ENCODE measurements at regions not wholly inside any gene's neighbourhood (a gene's known extent, or its start where the extent isn't known, plus 50 kb on each side); places are given as distances from the start of the nearest gene placed in this dataset.

- no peak for DNase-seq
Measured at GRCh38 chr1:5456090-5456811, 536.0 kb downstream of the NPHP4 start.

DNA sequence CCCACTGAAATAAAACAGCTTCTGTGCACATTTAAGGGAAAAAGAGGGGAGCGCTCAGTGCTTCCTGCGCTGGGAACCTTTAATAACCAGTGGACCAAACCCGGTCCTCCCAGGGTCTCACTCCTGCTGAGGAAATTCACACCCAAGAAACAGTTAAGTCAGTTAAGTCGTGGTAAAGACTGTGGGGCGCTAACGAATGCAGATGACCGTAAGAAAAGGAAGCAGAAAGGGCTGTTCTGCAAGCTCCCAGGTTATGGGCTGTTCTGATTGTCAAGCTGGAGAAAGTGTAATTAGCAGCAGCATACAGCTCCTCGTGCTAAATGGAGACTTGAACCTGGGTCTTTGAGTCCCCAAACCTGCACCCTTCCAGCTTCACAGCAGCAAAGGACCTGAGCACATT lies 536.6 kb downstream of the NPHP4 start:
- no peak for DNase-seq

- no peak for DNase-seq
Measured at GRCh38 chr1:5455056-5455455, 537.2 kb downstream of the NPHP4 start.

- DNase-seq: no peak
Measured at GRCh38 chr1:5453347-5453746, 538.9 kb downstream of the NPHP4 start.

DNA sequence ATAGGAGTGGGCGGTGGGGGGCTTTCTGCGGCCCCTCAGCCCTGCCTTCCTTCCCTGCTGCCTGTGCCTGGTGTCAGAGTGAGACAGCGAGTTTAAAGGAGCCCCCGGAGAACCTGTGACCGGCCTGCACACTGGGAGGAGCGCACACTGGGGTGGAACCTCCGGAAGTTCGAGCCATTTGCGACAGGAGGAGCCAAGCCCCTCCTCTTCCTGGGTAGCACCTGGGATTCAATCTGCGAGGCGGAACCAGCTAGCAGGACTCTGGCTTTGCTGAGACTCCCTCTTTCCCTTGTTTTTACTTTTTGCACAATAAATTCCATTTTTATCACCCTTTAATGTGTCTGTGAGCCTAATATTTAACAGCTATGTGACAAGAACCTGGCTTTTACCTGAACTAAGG lies 540.6 kb downstream of the NPHP4 start:
- no peak for DNase-seq

GRCh38 chr1:5448486-5448885 lies 543.7 kb downstream of the NPHP4 start:
- no peak for DNase-seq

DNA sequence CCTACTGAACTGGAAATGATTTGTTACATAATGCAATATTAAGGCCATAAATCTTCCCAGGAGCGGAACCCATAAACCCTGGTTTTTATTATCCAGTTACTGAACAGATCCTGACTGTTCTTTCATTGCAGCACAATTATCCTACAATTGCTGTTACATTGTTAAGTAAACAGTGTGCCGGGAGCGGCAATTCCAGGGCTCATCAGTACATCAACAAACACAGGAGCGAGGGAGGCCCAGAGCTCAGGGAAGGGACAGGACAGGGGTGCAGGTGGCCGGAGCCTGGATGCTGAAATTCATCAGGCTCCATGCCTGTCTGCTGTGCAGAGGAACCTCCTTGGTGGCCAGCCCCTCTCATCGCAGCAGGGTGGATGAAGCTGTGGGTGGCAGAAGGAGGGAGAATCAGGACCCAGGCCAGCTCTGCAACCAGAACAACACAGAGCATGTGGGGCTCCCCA lies 544.7 kb downstream of the NPHP4 start:
- no peak for DNase-seq

DNA sequence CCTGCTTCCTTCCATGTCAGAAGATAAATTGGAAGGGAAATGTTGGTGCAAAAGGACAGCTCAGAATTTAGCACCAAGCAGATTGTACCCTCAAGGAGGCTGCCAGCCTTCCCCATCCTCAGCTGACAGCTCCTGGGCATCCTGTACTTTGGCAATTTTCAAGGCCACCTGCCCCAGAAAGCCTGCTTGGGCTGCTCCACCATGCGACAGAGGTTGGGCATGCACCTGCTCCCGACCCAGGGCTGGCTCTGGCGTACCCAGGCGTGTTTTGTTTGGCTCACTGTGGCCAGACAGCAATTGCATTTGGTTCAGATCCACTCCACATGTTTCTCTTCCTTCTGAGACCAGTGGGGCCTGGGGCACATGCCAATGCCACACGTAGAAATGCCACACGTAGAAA lies 547.8 kb downstream of the NPHP4 start:
- no peak for DNase-seq

GRCh38 chr1:5436808-5437207 lies 555.4 kb downstream of the NPHP4 start:
- no peak for DNase-seq

DNA sequence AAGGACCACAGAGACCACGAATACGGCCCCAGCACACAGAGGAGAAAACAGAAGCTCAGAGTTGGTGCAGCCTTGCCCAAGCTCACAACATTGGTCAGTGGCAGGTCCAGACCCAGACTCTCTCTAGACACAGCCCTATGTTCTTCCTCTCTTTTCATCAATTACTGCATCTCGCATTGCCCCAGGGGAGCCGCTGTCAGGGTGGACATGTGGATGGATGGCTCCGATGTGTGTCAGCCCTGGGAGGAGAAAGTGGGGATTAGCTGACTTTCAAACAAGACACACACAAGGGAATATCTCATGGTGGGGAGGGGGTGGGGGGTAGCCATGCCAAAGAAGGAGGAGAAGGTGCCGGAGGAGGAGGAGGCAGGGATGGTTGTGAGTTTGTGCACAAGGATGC lies 556.8 kb downstream of the NPHP4 start:
- no peak for DNase-seq

DNA sequence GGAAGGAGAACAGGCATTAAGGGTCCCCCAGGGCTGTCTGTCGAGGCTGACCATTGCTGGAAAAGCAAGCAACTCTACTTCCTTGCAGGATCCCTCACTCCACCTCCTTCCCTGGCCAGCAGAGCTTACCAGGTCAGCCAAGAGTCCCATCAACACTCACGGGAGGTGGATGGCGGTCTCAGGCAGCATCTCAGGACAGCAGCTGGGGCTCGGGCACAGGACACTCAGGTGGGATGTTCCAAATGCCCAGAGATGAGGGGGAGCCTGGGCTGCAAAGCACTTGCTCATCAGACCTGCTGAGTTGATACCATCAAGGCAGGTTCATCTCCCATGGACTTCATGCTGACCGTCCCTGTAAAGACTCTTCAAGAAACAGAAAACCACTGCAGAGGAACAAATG lies 559.8 kb downstream of the NPHP4 start:
- DNase-seq: no peak

- DNase-seq: no peak
Measured at GRCh38 chr1:5430911-5431697, 561.1 kb downstream of the NPHP4 start.

DNA sequence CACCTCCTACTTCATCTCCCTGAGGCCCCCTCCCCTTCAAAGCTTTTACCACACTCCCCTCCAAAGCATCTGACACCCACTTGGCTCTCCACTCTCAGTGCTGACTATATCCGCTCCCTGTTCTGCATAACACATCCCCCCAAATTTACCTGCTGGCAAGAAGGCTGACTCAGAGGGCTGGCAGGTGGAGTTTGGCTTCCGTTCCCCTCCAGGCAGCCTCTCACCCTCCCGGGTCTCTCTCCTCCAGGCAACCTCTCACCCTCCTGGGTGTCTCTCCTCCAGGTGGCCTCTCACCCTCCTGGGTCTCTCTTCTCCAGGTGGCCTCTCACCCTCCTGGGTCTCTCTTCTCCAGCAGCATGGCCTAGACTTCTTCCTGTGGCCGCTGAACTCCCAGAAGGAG lies 562.1 kb downstream of the NPHP4 start:
- no peak for DNase-seq

DNA sequence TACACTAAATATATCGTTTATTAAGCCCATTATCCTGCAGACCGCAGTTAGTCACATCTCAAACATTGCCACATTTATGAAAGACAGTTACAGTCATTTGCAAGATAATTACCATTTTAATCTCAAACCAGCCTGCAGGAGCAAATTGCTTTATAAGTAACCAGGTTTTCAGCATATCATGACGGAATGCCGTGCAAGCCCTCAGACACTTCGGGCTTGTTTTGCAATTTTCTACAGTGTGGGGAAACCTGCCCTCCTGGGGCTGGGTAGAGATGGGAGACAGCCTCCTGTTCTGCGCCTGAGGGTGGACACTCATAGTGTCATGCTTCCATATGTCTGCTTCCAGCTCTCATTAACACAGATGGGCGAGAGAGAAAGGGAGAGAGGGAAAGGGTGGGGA lies 563.9 kb downstream of the NPHP4 start:
- no peak for DNase-seq

- no peak for DNase-seq
Measured at GRCh38 chr1:5427026-5427613, 565.1 kb downstream of the NPHP4 start.

DNA sequence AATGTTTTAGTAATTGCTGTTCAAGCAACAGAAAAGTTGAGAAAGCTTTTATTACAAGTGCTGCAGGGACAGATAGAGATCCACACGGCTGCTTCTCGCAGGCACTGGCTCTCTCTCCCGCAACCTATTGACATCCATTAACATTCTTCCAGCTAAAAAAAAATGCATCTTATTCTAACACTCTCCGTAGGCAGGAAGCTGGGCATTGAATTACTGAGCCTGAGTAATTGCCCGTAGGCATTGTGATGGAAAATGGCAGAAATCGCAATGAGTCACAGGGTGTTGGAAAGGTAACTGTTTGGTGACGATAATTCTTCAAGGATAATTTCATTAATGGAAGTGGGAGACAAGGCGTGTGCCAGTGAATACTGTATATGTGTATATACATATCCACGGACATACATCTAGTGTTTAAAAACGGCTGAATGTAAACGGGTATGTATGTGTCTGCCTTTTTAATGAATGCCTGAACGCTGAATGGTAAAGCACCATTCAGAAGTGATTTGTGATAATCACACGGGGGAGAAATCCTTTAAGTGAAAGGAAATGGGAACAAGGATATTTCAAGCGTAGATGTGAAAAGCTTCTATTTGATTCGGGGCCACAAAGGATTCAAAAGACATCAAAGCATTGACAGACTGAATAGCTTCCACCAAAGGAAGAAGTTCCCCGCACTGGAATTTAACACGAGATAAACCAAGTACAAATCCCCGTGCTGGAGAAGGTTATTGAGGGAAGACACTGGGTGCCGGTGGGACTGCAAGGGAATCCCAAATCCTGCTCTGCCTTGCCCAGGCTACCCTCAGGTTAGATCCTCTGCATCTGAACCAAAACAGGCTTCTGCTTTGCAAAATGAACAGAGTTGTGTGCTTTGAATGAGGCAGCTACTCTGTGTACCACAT lies 567.2 kb downstream of the NPHP4 start:
- no peak for DNase-seq

DNA sequence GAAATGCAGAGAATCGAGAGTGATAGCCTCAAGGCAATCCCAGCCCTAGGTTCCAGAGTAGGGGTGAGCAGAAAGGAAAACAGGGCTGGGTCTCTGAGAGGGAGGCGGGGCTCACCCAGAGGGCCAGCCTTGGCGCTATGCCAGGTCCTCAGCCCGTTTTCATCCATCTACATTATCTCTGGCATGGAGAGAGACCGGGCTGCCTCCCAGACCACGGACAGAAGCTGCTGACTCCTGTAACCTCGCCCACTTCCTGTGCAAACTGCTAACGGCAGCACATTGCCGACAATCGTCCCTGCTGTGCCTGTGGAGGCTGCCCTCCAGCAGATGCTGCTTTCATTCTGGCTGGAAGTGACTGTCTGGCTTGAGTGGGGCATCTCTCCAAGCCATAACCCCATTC lies 569.1 kb downstream of the NPHP4 start:
- no peak for DNase-seq

GRCh38 chr1:5419501-5419900 lies 572.7 kb downstream of the NPHP4 start:
- no peak for DNase-seq

DNA sequence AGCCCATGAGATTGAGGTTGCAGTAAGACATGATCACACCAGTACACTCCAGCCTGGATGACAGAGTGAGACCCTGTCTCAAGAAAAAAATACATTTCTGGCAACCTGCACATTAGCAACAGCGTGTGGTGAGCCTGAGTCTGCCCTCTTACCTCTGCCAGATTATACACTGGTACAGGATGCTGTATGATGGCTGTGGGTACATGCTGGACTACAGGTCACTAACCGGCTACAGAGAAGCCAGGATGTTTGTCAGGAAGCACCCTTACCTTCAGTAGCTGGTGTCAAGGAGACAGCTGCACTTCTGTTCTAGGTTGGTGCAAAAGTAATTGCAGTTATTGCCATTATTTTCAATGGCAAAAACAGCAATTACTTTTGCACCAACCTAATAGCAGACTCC lies 575.7 kb downstream of the NPHP4 start:
- no peak for DNase-seq

- no peak for DNase-seq
Measured at GRCh38 chr1:5415606-5416005, 576.6 kb downstream of the NPHP4 start.

DNA sequence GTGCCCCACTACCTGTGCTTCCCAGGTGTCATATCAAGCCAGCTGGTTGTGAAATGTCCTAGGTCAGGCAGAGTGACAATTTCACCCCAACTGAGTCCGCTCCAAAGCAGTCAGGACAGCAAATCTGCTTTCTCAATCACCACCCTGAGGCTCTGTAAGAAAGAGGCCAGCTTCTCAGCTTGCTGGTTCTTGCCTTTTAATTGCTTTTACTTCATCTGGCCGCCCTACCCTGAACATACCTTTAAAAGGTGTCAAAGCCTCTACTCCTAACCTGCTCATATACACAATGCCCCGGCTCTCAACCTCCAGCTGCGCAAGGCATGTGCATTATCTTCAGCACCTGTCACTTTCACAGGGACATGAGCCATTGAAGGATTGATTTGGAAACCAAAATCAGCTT lies 581.6 kb downstream of the NPHP4 start:
- no peak for DNase-seq

DNA sequence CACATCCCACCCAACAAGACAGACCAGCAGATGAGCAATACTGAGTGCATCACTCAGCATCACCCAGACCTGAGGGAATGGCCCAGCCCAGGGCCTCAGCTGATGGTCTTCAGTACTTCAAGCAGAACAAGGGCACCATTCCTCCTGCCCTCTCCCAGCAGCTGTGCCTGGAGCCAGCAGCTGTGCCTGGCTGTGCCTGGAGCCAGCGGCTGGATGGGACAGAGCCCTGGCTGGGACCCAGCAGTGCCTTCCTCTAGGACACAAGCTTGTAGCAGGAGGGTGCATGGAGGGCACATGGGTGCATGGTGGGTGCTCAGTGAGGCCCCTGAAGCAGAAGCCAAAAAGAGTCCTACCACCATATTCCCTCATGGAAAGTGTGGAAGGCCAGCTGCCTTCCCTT lies 583.8 kb downstream of the NPHP4 start:
- no peak for DNase-seq

DNA sequence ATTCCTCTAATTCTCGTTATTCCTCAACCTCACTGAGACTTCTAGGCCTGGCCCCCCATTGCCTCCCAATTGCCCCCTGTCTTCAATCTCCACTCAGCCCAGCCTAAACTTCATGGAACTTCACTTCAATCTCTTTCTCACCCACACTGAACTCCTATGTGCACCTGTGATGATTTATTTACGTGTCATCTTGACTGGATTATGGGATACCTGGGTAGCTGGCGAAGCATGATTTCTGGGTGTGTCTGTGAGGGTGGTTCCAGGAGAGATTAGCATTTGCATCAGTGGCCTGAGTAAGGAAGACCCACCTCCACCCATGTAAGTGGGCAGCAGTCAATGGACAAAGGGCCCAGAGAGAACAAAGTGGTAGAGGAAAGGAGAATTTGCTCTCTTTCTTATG lies 587.0 kb downstream of the NPHP4 start:
- DNase-seq: no peak

Data from GOT3 (cell line).